ENCODE measurements at regions not wholly inside any gene's neighbourhood (a gene's known extent, or its start where the extent isn't known, plus 50 kb on each side); places are given as distances from the start of the nearest gene placed in this dataset.
"Not testable (repeated sequence)": the region's sequence is repeated elsewhere in the genome, so short reads cannot be mapped to it uniquely, and the experiment has no call there.

GRCh38 chr14:84029246-84029645 is 1500.7 kb upstream of the FLRT2 start:
- DNase-seq: no peak

DNA sequence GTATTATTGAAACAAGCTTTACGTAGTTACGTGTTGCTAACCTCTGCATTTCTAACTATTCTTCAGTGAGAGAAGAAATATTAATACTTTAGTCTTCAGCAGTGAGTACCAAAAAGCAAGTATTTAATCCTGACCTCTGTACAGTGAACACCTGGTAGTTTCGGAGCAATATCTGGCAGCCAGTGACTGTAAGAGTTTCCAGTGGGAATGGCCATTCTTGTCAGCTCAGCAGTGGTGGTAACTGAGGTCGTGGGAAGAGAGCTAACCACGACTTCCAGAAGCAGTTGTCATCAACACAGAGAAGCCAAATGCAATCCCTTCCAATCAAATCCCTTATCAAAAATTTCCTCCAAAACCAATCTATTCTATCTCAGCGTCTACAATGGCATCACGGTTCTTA is 1500.2 kb upstream of the FLRT2 start:
- no peak for DNase-seq

GRCh38 chr14:84036840-84037239 is 1493.1 kb upstream of the FLRT2 start:
- DNase-seq: no peak

GRCh38 chr14:84037593-84037992 is 1492.4 kb upstream of the FLRT2 start:
- DNase-seq: no peak

- DNase-seq: no peak
These were observed 1489.8 kb upstream of the FLRT2 start for GRCh38 chr14:84040101-84040500.

DNA sequence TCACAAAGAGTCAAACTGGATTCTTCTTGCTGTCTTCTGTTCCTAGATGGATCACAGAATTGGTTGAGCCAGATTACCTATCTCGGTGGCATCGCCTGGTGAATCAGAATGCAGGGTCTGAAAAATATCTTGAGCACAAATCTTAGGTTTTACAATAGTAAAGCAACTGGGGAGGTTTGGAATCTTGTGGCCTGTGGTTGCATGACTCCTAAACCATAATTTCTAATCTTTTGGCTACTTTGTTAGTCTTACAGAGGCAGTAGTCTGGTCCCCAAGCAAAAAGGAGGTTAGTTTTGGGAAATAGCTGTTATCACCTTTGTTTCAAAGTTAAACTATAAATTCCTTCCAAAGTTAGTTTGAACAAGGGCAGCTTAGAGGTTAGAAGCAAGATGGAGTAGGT is 1488.5 kb upstream of the FLRT2 start:
- DNase-seq: no peak

DNA sequence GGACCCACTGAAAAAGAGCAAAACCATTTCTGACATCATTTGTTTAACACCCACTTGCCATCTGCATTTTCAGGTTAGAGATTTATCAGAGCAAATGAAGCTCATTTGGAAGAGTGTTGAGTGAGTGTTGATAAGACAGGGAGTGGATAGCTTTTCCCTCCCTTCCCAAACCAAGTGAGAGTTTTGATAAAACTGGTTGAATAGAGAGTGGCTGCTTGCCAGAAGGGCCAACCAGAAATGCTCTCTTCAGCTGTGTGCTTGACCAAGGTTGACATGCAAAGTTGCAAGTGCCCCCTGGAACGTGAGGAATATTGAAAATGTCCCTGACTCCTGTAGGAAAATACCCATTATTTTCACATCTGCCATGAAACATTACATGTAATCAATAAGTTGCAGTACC is 1487.0 kb upstream of the FLRT2 start:
- DNase-seq: no peak

GRCh38 chr14:84064316-84065125 is 1465.4 kb upstream of the FLRT2 start:
- DNase-seq: no peak

DNA sequence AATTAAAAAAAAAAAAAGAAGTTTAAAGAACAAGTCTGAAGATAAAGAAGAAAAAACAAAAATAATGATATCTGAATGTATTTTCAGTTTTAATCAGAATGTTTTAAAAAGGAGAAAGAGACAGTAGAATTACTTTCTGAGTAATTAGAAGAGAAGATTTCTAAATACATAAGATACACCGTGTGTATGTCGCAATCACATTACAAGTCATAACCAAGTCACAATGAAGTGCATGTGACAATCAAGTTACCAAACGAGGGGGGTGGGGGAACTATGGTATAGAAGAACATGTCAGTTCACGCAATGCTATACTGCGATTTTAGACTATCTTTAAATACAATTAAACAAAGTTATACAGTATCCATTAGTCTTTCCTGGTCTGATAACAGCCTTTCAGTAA is 1464.1 kb upstream of the FLRT2 start:
- DNase-seq: no peak

DNA sequence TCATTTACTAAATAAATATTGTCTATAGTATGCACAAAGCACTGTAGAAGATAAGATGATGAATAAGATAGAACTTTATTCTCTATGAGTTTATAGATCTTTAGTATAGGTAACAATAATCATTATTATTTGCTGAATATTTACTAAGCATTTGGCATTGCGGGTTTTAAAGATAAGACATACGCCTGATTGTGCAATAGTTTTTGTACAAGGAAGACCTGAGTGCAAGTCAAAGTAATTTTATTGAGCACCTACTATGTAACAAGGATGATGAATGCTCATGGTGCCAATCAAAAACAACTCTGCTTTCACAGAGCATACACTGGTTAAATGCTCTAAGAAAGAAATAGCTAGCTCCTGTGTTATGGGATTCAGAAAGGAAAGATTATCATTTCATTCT is 1461.7 kb upstream of the FLRT2 start:
- DNase-seq: no peak

DNA sequence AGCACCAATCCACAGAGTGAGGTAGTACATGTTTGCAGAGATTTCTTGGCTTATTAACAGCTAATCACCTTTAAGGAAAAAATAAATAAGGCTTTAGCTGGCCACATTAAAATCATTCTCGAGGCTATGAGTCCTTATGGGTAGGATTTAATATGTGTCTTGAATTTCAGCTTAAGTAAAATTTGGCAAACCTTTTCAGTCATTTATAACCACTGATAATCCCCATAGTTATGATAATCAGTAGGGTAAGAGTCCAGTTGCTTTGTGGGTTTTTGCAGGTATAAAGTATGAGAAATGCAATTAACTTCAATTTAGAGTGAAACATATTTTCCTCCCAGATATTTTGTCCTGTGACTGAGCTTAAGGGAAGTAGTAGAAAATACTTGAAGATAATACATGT is 1458.9 kb upstream of the FLRT2 start:
- DNase-seq: no peak

- DNase-seq: no peak
These were observed 1455.3 kb upstream of the FLRT2 start for GRCh38 chr14:84074626-84075025.

GRCh38 chr14:84080944-84081343 is 1449.0 kb upstream of the FLRT2 start:
- no peak for DNase-seq

DNA sequence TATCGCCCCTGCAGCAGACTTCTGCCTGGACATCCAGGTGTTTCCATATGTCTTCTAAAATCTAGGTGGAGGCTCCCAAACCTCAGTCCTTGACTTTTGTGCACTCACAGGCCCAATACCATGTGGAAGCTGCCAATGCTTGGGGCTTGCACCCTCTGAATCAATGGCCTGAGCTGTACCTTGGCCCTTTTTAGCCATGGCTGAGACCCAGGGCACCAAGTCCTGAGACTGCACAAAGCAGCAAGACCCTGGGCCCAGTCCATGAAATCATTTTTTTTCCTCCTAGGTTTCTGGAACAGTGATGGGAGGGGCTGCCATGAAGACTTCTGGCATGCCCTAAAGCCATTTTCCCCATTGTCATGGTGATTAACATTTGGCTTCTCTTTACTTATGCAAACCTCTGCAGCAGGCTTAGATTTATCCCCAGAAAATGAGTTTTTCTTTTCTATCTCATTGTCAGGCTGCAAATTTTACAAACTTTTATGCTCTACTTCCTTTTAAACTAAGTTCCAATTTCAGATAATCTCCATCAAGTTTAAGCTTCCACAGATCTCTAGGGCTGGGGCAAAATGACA is 1445.8 kb upstream of the FLRT2 start:
- DNase-seq: no peak

DNA sequence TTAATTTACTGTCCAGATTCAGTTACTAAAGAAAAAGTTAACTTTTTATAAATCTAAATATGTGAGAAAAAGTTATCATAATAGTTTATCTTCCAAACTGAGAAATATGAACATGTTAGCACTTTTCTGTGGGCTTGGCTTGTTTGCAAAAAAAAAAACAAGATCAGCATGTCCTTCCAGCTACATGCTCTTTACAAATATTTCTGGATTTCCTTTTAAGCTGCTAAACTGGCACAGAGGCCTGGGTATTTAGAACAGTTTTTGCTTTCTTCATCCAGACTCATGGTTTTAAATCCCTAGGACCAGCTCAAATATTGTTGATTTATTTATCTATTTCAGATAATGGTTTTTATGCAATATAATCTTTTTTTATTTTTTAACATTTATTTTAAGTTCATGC is 1444.5 kb upstream of the FLRT2 start:
- no peak for DNase-seq

GRCh38 chr14:84086714-84087113 is 1443.2 kb upstream of the FLRT2 start:
- no peak for DNase-seq

DNA sequence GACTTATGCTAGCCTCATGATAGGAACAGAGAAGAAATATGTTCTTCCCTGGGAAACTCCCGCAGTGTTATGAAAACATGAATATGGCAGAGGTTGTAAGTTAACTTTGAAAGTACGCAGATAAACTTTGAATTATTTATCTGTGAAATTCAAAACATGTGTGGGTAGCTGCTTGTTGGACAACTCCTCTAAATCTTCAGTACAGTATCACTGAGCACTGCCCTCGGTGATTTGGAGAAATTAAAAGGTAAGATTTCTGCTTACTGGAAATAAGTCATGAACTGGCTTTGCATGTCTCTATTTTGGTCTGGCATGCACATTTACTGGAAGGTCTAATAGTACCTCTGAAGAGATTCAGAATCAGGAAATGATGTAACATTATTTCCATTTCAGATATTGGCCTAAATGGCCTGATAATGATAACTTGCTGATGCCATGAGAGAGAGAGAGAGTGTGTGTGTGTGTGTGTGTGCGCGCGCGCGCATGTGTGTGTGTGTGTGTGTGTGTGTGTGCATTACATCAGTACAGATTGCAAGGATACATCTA is 1441.9 kb upstream of the FLRT2 start:
- no peak for DNase-seq

DNA sequence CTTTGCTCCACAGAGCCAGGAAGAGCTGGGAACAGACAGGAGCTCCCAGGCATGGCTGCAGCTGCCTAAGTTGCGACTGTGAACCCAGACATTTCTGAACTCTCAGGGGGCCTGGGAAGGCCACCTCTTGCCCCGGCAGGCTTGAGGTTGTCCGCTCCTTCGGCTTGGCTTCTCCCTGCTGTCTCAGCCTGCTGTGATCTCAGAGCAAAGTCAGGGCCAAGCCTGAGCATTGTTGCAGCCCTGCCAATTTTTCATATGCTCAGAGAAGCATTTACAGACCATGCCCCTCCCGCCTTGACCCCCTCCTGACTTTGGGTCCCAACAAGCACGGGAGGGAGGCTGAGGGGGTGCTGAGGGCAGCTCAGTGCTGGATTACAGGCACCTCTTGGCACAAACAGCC is 1439.1 kb upstream of the FLRT2 start:
- DNase-seq: no peak

DNA sequence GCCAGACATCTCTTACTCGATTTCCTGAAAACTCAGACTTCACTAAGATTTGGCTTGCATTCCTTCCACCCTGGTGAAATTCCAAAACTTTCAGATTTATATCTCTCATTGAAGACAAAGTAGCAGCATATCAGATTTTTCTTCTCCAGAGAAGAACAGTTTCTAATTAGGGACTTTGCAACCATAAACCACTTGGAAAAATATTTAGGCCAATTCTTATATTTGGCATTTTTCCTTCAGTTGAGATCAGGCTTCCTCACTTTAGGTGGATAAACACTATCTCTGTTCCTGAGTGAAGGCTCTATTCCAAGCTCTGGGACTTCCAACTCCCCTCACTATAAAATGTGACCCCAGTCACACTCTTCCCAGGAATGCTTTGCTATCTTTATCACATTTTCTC is 1434.3 kb upstream of the FLRT2 start:
- no peak for DNase-seq

GRCh38 chr14:84098261-84098660 is 1431.7 kb upstream of the FLRT2 start:
- DNase-seq: no peak

- DNase-seq: not testable (repeated sequence)
These were observed 1430.4 kb upstream of the FLRT2 start for GRCh38 chr14:84099560-84099959.

DNA sequence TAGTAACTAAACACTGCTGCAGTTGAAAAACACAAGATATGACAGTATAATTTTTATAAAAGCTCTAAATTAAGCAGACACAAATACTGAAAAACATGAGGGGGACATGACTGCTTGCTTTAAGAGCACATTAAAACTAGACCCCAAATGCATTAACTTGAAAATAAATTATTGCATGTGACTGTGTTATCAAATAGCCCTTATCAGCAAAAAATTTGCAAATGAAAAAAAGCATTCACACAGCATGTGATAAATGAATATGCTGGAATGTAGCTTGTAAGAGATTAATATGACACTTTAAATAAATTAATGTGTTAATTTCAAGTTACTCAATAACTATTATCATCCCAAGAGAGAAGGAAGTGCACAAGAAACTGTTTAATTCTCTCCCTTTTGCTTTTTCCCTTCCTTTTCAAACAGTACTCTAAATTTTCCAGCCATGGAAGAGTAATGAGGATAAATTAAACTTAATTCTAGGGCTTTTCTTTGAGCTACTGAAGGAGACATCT is 1422.1 kb upstream of the FLRT2 start:
- no peak for DNase-seq

DNA sequence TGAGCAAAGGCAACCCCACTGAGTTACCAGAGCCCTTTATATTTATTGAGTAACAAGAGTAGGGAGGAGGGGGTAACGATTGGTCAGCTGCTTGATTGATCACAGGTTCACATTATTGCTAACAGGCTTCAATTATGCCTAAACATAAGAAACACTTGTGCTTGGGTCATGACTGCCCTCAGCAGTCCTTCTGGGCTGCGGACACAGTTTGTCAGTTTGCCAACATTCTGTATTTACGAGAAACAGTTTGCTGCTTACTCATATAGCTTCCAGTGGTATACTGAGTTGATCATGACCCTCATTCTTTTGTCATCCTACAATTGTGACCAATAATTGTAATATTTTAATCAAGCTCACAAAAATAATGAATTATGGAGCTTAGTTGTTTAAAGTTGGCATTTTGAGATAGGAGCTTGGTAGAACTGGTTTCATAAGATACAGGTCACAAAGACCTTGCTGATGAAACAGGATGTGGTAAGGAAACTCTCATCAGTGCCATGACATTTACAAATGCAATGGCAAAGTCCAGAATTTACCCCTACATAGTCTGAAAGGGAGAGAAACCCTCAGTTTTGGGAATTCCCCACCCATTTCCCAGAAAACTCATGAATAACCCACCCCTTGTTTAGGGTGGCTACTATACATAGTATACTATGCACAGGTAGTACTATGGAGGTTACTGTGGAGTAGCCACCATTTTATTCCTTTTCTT is 1421.0 kb upstream of the FLRT2 start:
- no peak for DNase-seq
